RPMI7951 (cell line): ENCODE measurements at regions not wholly inside any gene's neighbourhood (a gene's known extent, or its start where the extent isn't known, plus 50 kb on each side); places are given as distances from the start of the nearest gene placed in this dataset.
"Not testable (repeated sequence)": the region's sequence is repeated elsewhere in the genome, so short reads cannot be mapped to it uniquely, and the experiment has no call there.

ENCODE experiments used
- DNase-seq: peaks from one replicate; pipeline ENCODE4 v3.0.0-alpha.2; 2012; ENCODE audit warnings: low read depth

DNA sequence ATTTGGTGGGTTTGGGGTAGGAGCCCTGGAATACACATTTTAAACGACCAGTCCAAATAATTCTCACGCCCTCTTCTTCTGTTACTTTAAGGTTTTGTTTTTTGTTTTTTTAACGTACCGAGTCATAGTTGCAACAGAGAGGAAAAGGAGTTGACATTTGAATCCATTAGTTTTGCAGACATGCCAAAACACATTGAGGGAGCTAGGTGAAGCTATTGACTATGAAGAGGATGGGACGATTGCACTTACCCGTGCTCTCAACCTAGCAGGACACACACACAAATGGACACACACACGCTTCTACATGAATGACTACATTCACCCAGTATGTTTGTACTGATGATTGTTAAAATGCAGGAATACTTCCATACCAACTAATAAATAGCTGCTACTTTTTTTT is 54.3 kb upstream of the CIT start:
- DNase-seq, result no peak

DNA sequence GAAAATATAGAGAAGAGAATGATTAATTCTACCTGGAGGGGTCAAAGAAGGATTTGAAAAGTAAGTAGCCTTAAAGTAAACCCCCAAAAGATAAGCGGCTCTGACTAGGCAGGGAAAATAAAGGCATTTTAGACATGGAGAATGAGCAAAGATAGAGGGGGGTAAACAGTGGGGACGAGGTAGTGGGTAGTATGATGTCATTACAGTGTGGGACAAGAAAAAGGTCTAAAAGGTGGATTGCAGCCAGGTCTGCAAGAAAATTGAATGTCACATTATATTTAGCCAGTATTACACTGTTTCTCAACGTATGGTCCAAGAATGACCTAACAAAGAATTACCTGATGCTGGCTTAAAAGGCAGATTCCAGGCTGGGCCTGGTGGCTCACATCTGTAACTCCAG is 55.8 kb upstream of the CIT start:
- DNase-seq, result no peak

DNA sequence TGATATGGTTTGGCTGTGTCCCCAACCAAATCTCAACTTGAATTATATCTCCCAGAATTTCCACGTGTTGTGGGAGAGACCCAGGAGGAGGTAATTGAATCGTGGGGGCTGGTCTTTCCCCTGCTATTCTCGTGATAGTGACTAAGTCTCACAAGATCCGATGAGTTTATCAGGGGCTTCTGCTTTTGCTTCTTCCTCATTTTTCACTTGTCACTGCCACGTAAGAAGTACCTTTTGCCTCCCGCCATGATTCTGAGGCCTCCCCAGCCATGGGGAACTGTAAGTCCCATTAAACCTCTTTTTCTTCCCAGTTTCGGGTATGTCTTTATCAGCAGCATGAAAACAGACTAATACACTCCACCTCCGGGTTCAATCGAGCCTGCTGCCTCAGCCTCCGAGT is 54.3 kb upstream of the BICDL1 start:
- not testable (repeated sequence) for DNase-seq

DNA sequence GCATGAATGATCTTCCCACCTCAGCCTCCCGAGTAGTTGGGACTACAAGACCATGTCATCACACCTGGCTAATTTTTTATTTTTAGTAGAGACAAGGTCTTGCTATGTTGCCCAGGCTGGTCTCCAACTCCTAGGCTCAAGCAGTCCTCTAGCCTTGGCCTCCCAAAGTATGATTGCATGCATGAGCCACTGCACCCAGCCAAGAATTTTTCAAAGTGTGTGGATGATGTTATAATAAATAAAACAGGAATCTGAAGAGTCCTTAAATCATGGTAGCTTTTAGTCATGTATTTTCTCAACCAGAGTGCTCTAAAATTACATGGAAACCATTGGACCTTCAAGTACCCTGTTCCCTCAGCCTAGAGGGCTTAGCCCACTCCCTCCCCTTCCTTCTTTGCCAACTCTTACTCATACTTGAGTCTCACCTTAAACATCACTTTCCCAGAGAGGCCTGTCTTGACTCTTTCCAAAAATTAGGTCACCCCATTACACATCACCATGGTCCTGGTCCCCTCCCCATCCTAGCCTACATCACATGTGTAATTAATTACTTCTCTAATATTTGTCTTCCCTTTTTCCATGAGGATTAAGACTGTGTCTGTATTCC is 52.2 kb upstream of the BICDL1 start:
- DNase-seq, result no peak

DNA sequence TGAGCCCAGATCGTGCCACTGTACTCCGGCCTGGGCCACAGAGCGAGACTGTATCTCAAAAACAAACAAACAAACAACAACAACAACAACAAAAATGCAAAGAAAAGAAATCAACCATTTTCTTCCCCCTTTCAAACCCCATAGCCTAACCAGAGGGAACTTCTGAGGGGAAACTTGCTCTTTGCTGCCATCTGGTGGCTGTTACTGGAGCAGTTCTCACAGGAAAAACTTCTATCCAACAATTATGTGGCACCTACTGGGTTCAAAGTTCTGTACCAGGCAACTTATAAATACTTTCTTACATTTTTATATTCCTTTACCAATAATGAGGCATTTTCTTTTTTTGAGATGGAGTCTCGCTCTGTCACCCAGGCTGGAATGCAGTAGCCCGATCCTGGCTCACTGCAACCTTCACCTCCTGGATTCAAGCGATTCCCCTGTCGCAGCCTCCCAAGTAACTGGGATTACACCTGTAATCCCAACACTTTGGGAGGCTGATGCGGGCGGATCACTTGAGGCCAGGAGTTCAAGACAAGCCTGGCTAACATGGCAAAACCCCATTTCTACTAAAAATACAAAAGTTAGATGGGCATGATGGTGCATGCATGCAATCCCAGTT is 50.9 kb upstream of the BICDL1 start:
- DNase-seq, result peak; percentile 47
